Stimulated activated CD4-positive, alpha-beta T cell treated with anti-CD3 and anti-CD28 coated beads, Interleukin-15, amount 100 ng/mL, for 48 hours (primary cell): ENCODE measurements at regions not wholly inside any gene's neighbourhood (a gene's known extent, or its start where the extent isn't known, plus 50 kb on each side); places are given as distances from the start of the nearest gene placed in this dataset.
A peak's percentile ranks its signal among the peaks of the same experiment; 100 is the strongest.

Source experiments
- DNase-seq, 2 donors: peaks; one replicate each; pipeline ENCODE4 v3.0.0-alpha.2; 2020; ENCODE audit warnings: low read depth in 2 of 2

GRCh38 chr11:19336331-19336730 is 95.6 kb upstream of the E2F8 start:
- DNase-seq = no peak

DNA sequence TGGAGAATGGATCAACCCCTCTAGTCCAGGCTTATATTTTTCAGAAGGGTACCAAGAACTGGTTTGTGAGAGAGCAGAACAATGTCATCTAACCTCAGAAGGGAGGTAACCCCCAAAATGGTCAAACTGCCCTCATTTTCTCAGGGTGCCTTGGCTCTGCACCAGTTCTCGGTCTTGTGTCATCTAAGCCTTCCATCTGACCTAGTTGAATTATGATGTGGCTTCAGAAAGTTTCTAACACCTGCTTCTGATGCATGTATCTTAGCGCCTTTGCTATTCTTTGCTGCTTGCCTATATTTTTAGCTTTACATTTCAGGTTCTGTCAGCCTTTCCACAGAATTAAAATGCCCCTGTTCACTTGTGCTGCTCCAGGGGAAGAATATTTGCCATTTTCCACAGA is 91.7 kb upstream of the E2F8 start:
- DNase-seq = no peak

GRCh38 chr11:19330416-19330815 is 89.7 kb upstream of the E2F8 start:
- no peak for DNase-seq

- no peak for DNase-seq
Measured at GRCh38 chr11:19329970-19330369, 89.2 kb upstream of the E2F8 start.

DNA sequence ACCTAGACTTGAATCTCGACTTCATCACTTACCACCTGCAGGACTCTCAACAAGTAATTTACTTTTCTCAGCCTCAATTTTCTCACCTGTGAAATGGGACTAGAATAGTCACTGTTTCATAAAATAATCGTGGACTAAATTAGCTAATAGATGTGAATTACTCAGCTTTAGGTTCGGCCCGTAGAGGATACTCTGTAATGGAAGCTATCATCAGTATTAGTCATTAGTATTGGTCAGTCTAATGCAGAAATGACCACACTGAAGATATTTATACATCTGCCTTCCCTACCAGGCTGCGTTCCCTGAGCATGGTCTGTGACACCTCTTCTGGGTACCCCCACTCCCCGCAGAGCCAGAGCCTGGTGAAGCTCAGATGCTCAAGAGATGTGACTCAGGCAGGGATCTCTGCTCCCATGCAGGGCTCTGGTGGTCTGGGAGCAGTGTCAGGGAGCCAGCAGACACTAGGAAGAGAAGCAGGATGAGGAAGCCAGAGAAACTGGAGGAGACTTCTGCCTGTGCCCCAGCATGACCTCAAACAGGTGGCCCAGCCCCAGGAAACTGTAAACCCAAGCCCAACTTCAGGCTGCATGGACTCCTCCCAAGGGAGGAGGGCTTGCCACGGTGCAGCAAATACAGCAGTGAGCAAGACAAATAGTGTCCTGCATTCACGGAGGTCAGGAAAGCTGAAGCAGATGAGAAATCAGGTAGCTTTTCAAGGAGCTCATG is 88.0 kb upstream of the E2F8 start:
- DNase-seq = no peak

GRCh38 chr11:19327280-19327679 is 86.5 kb upstream of the E2F8 start:
- no peak for DNase-seq

DNA sequence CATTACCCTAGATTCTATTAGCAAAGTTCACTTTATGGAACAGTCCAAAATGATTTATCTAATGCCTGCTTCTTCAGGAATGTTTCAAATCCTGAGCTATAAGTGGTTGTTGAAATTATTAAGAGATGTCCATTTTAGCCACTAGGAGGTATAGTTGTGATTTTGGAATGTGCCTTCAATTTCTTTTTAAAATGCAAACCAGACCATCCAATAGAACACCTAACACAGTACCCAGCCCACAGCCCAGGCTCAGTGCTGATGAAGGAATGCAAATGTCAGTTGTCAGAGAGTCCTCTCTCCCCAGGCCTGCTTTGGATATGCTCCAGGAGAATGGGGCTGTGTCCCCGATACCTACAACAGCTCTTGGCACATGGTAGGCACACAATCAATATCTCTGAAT is 85.8 kb upstream of the E2F8 start:
- no peak for DNase-seq

GRCh38 chr11:19323502-19323901 is 82.8 kb upstream of the E2F8 start:
- DNase-seq = no peak

- no peak for DNase-seq
Measured at GRCh38 chr11:19321351-19321750, 80.6 kb upstream of the E2F8 start.

- DNase-seq = no peak
Measured at GRCh38 chr11:19320827-19321226, 80.1 kb upstream of the E2F8 start.

DNA sequence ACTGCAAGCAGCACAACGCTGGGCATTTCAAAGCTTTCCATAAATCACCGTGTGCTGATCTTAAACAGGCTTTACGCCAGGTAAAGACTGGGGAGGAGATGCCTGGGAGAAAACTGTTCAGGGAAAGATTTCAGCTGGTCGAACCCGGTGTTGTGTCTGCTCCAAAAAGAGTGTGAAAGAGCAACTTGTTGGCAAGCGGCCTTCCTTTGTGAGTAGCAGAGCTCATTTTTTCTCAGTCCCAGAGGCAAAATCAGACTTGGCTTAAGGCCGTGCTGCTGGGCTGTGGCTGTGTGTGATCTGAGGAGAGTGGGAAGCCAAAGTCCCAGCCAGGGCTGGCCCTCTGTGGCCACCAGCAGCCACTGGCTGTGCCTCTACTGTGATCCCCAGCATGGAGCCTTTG is 75.7 kb upstream of the E2F8 start:
- DNase-seq = no peak

- no peak for DNase-seq
Measured at GRCh38 chr11:19315511-19315910, 74.8 kb upstream of the E2F8 start.

- DNase-seq = no peak
Measured at GRCh38 chr11:19313140-19313539, 72.4 kb upstream of the E2F8 start.

DNA sequence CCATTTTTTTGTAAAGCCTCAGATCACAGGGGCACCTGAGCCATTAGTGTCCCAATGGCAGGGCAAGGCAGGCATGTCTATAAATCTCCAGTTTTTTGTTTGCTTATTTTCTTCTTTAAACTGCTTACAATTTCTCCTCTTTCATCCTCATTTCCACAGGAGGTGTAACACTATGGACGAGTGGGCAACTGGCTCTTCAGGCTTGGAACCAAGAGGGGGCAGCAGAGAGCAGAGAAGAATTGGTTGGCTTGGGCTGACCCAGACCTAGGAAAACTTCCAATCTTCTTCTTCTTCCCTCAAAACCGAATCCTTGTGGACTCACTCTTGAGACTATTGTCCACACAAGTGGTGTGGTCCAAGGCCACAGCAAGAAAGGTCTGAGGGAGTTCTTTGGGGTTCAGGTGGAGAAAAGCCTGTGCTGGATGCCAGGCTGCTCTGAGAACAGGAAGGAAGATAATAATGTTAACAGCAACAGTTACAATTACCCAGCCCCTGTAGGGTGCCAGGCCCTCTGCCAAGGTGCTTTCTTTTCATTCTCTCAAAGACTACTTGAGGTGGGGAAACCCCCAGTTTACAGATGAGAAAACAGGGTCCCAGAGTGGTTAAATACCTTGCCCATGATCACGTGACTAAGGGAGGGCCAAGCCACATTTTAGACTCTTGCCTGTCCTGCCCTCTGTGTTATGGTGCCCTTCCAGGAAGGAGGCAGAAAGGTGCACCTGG is 70.7 kb upstream of the E2F8 start:
- DNase-seq = peak; percentile 10 to 35

- no peak for DNase-seq
Measured at GRCh38 chr11:19307498-19307897, 66.8 kb upstream of the E2F8 start.

GRCh38 chr11:19306179-19306944 is 65.6 kb upstream of the E2F8 start:
- no peak for DNase-seq

DNA sequence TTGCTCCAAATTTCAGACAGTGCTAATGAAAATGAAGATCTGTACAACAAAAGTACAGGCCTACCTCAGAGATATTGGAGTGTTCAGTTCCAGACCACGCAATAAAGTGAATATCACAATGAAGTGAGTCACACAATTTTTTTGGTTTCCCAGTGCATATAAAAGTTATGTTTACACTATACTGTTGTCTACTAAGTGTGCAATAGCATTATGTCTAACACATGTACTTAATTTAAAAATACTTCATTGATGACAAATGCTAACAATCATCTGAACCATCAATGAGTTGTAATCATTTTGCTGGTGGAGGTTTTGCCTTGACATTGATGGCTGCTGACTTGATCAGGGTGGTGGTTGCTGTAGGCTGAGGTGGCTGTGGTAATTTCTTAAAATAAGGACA is 60.6 kb upstream of the E2F8 start:
- no peak for DNase-seq

DNA sequence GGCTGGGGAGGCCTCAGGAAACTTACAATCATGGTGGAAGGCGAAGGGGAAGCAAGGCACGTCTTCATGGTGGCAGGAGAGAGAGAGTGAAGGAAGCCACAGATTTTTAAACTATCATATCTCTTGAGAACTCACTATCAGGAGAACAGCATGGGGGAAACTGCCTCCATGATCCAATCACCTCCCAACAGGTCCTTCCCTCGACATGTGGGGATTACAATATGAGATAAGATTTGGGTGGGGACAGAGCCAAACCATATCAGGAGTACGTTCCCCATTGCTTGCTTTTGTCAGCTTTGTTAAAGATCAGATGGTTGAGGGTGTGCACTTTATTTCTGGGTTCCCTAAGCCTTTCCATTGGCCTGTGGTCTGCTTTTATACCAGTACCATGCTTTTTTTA is 53.7 kb upstream of the E2F8 start:
- no peak for DNase-seq

DNA sequence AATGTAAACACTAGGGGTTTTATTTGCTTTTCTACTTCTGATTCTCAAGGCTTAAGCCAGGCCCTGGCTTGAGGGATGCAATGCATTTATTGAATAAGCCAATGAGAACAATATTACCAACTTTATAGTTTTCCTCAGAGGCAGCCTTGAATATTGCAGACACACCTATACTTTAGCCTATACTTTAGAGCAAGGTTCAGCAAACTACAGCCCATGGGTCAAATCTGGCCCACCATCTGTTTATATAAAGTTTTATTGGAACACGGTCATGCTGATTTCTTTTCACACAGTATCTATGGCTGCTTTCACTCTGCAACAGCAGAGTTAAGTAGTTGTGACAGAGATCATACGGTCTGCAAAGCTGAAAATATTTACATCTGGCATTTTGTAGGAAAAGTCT is 50.3 kb upstream of the E2F8 start:
- no peak for DNase-seq
